Spleen (tissue), 7 donors: ENCODE measurements at regions not wholly inside any gene's neighbourhood (a gene's known extent, or its start where the extent isn't known, plus 50 kb on each side); places are given as distances from the start of the nearest gene placed in this dataset.
"Not testable (repeated sequence)": the region's sequence is repeated elsewhere in the genome, so short reads cannot be mapped to it uniquely, and the experiment has no call there.

Experiments
- POLR2A ChIP-seq, 3 donors: fragments of 450-650 bp; IDR thresholded peaks; one replicate each; pipeline ENCODE4 v1.5.1; 2017; ENCODE audit warnings: antibody characterized with exemption in 3 of 3, mild to moderate bottlenecking in 1 of 3
- TF ChIP-seq, protein P1 (sequence below), 11 experiments: fragments of 200-600 bp in 7 of 11; fragments of 450-650 bp in 4 of 11; sonication (generic) in 4 of 11; IDR thresholded peaks in 8 of 11; conservative IDR thresholded peaks in 3 of 11; 1 replicate in 7 of 11; 2 replicates in 4 of 11; pipeline versions ENCODE4 v1.4.0 to v1.8.0; 2016 to 2021; ENCODE audit warnings: antibody characterized with exemption in 11 of 11, inconsistent platforms in 4 of 11, mild to moderate bottlenecking in 1 of 11
- donor health status: DM: no; HTN: no; CAD: no; lungs with moderate emphysema.
- donor health status: DM: no; HTN: no; CAD: no.
- donor health status: DM: no; HTN: no; CAD: no.

- TF ChIP-seq, protein P1, sequence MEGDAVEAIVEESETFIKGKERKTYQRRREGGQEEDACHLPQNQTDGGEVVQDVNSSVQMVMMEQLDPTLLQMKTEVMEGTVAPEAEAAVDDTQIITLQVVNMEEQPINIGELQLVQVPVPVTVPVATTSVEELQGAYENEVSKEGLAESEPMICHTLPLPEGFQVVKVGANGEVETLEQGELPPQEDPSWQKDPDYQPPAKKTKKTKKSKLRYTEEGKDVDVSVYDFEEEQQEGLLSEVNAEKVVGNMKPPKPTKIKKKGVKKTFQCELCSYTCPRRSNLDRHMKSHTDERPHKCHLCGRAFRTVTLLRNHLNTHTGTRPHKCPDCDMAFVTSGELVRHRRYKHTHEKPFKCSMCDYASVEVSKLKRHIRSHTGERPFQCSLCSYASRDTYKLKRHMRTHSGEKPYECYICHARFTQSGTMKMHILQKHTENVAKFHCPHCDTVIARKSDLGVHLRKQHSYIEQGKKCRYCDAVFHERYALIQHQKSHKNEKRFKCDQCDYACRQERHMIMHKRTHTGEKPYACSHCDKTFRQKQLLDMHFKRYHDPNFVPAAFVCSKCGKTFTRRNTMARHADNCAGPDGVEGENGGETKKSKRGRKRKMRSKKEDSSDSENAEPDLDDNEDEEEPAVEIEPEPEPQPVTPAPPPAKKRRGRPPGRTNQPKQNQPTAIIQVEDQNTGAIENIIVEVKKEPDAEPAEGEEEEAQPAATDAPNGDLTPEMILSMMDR (IDR thresholded peaks at IDR 0.05 in 8 of 11, conservative IDR thresholded peaks at IDR 0.05 in 3 of 11), result not testable (repeated sequence)
- TF ChIP-seq POLR2A (IDR thresholded peaks at IDR 0.05), result not testable (repeated sequence)
Measured at GRCh38 chr14:53216478-53216877, 63.4 kb upstream of the DDHD1 start.
